ENCODE measurements at regions not wholly inside any gene's neighbourhood (a gene's known extent, or its start where the extent isn't known, plus 50 kb on each side); places are given as distances from the start of the nearest gene placed in this dataset.

DNA sequence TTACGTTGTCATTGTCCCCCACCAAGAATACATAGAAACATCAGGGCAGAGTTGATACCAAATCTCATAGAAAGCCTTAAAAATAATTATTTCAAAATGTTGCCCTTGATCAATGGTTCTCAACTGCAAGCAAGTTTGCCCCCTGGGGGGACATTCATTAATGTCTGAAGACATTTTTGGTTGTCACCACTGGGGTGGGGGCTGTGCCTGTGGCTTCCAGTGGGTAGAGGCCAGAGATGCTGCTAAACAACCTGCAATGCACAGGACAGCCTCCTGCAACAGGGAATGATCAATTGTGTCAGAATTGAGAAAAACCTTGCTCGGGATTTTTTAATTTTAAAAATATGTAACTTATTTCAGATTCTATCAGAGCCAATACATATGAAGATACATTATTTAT, 130.6 kb upstream of the DOK5 start:
- POLR2A ChIA-PET: no interaction called here
- CTCF ChIA-PET: no interaction called here
- Histone ChIP-seq H3K9me3 (ENCODE audit: control insufficient read depth, insufficient read depth, low read length) (no peaks in the 10 kb centered on the region), H3K27me3 (ENCODE audit: control insufficient read depth, insufficient read depth, low read length) (no peaks in the 10 kb centered on the region), H3K4me3 (ENCODE audit: low read depth, low read length) (no peak overlapping the region), H3K27ac (ENCODE audit: low read depth, low read length) (no peak overlapping the region)
- TF ChIP-seq, protein P1, sequence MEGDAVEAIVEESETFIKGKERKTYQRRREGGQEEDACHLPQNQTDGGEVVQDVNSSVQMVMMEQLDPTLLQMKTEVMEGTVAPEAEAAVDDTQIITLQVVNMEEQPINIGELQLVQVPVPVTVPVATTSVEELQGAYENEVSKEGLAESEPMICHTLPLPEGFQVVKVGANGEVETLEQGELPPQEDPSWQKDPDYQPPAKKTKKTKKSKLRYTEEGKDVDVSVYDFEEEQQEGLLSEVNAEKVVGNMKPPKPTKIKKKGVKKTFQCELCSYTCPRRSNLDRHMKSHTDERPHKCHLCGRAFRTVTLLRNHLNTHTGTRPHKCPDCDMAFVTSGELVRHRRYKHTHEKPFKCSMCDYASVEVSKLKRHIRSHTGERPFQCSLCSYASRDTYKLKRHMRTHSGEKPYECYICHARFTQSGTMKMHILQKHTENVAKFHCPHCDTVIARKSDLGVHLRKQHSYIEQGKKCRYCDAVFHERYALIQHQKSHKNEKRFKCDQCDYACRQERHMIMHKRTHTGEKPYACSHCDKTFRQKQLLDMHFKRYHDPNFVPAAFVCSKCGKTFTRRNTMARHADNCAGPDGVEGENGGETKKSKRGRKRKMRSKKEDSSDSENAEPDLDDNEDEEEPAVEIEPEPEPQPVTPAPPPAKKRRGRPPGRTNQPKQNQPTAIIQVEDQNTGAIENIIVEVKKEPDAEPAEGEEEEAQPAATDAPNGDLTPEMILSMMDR (IDR thresholded peaks at IDR 0.05; ENCODE audit: low read depth, low read length): no peak
- no peak for DNase-seq (ENCODE audit: low read depth, low spot score)

DNA sequence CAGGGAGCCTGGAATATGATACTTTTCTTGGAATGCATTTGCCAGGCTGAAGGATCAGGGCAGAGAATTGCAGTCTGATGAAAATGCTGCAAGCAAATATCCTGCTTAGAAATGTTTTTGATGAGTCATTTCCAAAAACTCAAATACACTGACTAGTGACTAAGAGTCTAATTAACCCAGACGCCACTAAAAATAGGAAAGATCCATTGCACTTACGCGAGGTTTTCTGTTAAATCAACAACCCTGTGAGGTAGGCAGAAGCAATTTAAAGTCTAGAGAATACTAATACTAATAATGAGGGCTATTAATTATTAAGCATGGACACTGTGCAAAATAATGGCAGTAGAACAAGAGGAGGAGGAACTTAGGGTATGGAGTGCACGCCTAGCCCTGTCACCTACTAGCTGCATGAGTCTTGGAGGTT, 130.1 kb upstream of the DOK5 start:
- H3K27me3 ChIP-seq (ENCODE audit: control insufficient read depth, insufficient read depth, low read length): no peaks in the 10 kb centered on the region
- TF ChIP-seq, protein P1 (IDR thresholded peaks at IDR 0.05; ENCODE audit: low read depth, low read length): no peak
- no peak overlapping the region for H3K27ac ChIP-seq (ENCODE audit: low read depth, low read length)
- DNase-seq (ENCODE audit: low read depth, low spot score): peak; percentile 59
- H3K4me3 ChIP-seq (ENCODE audit: low read depth, low read length): no peak overlapping the region
- POLR2A ChIA-PET: interaction anchor here (0.7 kb wide), 1 partner anchor 137 kb away, joined by 3 read pairs; no protein-coding TSS in a partner anchor
- CTCF ChIA-PET: no interaction called here
- no peaks in the 10 kb centered on the region for H3K9me3 ChIP-seq (ENCODE audit: control insufficient read depth, insufficient read depth, low read length)

DNA sequence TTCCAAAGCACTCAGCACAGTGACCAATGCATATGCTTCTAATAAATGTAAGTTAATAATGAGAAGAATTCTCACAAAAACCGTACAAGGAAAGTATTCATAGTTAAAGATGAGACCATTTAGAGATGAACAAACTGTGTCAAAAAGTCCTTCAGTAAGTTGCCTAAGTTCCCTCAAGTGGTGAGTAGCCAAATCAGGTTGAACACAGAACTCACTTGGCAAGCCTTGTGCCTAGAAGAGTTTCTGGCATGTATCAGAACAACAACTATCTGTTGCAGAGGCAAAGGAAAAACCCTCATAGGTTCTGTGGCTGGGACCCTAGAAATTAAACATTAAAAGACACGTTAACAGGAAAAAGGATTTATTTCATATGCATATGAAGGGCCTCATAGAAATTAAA, 129.6 kb upstream of the DOK5 start:
- H3K4me3 ChIP-seq (ENCODE audit: low read depth, low read length): no peak overlapping the region
- no peaks in the 10 kb centered on the region for H3K27me3 ChIP-seq (ENCODE audit: control insufficient read depth, insufficient read depth, low read length)
- no peak overlapping the region for H3K27ac ChIP-seq (ENCODE audit: low read depth, low read length)
- ChIA-PET POLR2A (interaction anchor here (0.7 kb wide), 1 partner anchor 138 kb away, joined by 3 read pairs; no protein-coding TSS in a partner anchor), CTCF (no interaction called here)
- DNase-seq (ENCODE audit: low read depth, low spot score): no peak
- H3K9me3 ChIP-seq (ENCODE audit: control insufficient read depth, insufficient read depth, low read length): no peaks in the 10 kb centered on the region
- TF ChIP-seq, protein P1 (IDR thresholded peaks at IDR 0.05; ENCODE audit: low read depth, low read length): no peak

DNA sequence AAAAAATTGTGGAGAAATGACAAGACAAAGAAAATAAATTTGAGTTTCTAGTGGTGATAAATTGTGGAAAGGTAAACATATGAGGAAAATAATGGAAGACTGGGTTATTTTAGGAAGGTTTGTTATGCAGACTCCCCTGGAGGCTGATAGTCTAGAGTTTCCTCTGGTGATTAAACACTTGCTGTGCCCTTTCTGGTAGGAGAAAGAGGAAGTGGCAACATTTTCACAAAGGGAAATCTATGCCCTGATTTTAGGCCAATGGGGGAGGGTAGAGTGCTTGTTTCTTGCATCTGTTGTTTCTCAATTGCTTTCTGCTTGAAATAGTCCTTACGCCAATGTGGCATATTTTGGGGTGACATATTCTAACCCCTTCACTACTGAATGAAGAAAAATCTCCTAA, 129.1 kb upstream of the DOK5 start:
- POLR2A ChIA-PET: no interaction called here
- Histone ChIP-seq H3K4me3 (ENCODE audit: low read depth, low read length) (no peak overlapping the region), H3K27ac (ENCODE audit: low read depth, low read length) (no peak overlapping the region), H3K27me3 (ENCODE audit: control insufficient read depth, insufficient read depth, low read length) (no peaks in the 10 kb centered on the region), H3K9me3 (ENCODE audit: control insufficient read depth, insufficient read depth, low read length) (no peaks in the 10 kb centered on the region)
- TF ChIP-seq, protein P1 (IDR thresholded peaks at IDR 0.05; ENCODE audit: low read depth, low read length): no peak
- CTCF ChIA-PET: no interaction called here
- DNase-seq (ENCODE audit: low read depth, low spot score): no peak

DNA sequence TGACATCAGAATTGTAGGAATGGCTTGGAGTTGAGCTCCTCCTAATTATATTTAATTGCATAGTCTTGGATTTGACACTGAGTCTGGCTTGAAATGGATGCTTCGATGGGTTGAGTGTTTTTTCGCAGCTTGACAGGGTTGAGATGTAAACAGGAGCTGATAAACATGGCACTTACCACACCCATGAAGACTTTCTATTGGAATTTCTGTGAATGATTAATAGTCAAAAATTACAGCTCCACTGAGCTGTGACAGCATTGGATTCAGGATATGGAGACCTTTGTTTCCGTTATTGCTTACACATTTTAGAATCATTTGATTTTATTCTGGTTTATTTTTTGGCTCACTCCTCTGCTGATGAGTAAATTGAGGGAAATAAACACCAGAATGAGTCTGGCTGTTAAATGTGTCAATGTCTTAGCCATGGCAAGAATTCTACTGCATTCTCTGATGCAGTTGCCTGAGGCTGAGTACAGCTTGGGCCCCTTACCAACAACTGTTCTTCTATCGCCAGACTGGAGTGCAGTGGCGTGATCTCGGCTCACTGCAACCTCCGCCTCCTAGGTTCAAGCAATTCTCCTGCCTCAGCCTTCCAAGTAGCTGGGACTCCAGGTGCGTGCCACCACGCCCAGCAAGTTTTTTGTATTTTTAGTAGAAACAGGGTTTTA, 128.1 kb upstream of the DOK5 start:
- H3K27me3 ChIP-seq (ENCODE audit: control insufficient read depth, insufficient read depth, low read length): no peaks in the 10 kb centered on the region
- TF ChIP-seq, protein P1 (IDR thresholded peaks at IDR 0.05; ENCODE audit: low read depth, low read length): no peak
- CTCF ChIA-PET: interaction anchor here (0.6 kb wide), 1 partner anchor 250 kb away, joined by 6 read pairs; no protein-coding TSS in a partner anchor
- no peak overlapping the region for H3K4me3 ChIP-seq (ENCODE audit: low read depth, low read length)
- POLR2A ChIA-PET: no interaction called here
- no peaks in the 10 kb centered on the region for H3K9me3 ChIP-seq (ENCODE audit: control insufficient read depth, insufficient read depth, low read length)
- DNase-seq (ENCODE audit: low read depth, low spot score): no peak
- no peak overlapping the region for H3K27ac ChIP-seq (ENCODE audit: low read depth, low read length)

All from AG04450 (cell line).